T-helper 9 cell (primary cell): ENCODE measurements at regions not wholly inside any gene's neighbourhood (a gene's known extent, or its start where the extent isn't known, plus 50 kb on each side); places are given as distances from the start of the nearest gene placed in this dataset.
A peak's percentile ranks its signal among the peaks of the same experiment; 100 is the strongest.

Experiments
- DNase-seq: peaks from one replicate; pipeline ENCODE4 v3.0.0-alpha.2; 2020

DNA sequence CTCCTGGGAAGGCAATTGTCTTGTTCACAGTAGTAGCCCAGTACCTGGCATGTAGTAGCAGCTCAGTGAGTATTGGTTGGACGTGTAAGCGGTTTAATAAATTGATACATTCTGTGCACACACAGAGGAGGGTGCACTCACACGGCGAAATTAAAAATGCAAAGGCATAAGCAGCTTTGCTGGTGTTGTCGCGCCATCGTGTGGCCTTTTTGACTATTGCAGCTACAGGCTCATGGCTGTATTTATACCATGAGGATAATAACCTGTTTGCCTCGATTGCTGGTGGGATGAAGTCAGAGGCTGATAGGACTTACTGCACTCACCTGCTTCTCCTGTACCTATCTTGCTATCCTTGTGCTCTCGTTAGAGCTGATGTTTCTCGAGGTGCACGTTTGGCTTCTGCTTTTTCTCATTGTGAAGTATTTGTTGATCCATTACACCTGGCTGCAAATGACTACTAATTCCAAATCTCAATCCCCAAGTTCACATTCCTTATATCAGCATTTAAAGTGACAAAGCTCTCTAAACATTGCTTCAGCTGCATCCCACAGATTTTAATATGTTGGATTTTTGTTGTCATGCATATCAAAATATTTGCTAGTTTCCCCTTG lies 61.5 kb downstream of the TBXT start:
- peak; percentile 48 for DNase-seq

DNA sequence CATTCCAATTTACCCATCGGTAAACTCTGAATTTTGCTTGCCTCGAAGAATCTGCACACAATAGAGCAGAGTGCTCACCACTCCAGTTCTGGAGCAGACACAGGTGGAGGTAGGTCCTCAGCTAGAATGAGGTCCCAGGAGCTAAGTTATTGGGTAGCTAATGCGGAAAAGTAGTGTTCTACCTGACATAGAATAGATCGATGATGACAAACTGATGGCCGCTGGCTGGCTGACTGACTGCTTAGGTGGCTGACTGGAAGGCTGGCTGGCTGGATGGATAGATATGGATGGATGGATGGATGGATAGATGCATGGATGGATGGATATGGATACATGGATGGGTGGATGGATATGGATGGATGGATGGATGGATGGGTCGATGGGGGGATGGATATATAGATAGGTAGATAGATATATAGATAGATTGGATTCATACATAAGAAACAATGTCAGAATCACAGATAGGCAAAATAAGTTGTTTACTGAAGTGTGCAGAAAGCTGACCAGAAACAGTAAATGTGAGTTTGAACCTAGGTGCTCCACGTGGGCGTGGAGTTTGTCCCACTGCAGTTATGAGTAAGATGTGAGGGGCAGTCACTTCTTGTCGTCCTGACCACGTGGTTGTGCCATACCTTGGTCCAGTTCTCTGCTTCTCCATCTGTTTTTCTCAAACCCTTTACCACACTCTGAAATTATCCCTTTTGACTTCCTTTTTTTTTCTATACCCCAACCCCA lies 62.1 kb downstream of the TBXT start:
- no peak for DNase-seq

DNA sequence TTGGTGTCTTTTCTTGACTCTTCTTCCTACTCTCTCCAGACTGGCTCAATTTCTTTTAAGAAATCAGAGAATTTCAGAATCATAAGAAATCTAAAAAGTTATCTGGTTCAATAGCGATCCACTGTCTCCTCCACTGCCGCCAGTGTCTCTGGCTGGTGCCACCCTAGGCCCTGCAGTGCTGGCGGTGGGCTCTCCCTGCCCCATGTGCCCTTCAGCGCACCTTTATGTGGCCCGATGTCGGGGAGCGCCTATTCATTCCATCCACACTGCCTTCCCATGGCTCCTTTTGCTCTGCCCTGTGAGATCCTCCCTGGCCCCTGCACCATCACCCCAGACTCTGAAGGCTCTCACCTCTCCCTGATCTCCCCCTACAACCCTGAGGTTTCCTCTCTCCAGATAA lies 62.8 kb downstream of the TBXT start:
- DNase-seq: no peak

DNA sequence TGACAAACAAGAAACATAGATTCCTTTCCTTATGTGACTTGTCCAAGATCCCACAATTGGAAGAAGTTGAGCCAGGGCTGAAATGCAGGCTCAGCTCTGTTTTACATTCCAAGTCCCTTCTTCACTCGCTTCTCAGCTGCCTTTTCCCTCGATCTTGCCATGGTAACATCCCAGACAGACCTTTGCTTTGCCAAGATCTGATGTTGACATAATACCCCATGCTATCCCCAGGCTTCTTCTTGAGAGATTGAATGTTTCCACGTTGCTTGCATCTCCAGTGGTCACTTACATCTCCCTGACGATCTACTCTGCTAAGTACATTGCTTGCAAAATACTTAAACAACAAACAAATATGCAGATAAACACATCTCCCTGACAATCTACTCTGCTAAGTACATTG lies 63.5 kb downstream of the TBXT start:
- DNase-seq: no peak

DNA sequence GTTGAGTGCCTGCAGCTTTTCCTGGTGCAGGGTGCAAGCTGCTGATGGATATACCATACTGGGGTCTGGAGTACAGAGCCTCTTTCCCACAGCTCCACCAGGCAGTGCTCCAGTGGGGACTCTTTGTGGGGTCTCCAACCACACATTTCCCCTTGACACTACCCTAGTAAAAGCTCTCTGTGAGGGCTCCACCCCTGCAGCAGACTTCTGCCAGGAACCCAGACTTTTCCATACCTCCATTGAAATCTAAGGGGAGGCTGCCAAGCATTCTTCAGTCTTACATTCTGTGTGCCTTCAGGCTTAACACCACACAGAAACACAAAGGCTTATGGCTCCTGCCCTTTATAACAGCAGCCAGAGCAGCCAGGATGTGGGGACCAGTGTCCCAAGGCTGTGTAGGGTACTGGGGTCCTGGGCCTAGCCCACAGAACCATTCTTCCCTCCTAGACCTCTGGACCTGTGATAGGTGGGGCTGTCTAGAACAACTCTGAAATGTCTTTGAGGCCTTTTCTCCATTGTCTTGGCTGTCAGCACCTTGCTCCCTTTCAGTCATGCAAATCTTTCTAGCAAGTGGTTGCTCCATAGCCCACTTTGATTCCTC lies 65.7 kb downstream of the TBXT start:
- DNase-seq: no peak

DNA sequence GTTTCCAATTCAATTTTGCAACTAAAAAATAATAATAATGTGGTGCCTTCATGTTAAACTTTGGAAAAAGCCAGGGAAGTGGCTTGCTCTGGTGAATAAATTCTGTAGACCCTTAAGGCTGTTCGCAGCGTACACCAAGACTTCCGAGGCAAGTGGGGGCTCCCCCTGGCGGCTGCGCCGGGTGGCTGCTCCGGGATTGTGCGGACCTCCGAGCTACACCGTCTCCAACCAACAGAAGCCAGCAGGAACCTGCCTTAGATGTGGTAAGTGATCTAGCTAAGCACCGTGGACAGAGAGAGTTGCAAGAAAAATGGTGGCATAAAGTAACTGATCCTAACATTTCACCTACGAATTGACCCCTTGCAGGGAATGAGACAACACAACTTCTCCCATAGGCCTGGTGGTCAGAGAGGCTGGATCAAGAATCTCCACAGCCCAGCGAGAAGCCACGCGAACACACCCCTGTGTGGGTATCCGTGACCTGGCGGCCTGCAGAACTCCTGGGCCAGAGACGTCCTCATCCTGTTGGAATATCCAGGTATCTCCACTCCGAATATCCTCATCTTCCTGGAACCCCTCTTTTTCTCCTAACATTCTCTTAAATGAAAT lies 69.6 kb downstream of the TBXT start:
- DNase-seq: peak; percentile 17

DNA sequence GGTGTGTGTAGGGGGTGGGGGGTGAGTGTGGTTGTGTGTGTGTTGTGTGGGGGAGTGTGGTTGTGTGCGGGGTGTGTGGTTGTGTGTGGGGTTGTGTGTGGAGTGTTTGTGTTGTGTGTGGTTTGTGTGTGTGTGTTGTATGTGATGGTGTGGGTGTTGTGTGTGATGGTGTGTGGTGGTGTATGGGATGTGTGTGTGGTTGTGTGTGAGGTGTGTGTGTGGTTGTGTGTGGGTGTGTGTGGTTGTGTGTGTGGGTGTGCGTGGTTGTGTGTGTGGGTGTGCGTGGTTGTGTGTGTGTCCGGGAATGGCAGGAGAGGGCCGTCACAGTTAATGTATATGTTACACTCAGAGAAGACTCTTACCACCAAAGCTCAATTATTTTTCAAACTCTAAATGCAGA lies 79.8 kb downstream of the TBXT start:
- DNase-seq: no peak

DNA sequence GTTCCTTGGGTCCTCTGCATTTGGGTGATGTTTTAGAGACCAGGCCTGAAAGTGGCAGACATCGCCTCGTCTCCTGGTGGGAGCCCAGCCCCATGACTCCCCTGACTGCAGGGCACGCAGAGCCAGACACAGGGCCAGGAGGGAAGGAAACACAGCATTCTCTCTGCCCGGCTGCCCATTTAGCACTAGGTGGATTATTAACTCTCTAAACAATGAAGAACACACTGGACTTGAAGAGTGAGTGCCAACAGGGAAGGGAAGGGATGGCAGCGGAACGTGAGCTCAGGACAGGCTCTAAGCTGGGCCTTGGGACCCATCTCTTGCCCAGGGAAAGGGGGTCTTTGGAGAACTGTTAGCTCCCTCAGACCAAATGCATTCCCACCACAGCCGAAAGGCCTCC lies 80.4 kb downstream of the TBXT start:
- DNase-seq: no peak

DNA sequence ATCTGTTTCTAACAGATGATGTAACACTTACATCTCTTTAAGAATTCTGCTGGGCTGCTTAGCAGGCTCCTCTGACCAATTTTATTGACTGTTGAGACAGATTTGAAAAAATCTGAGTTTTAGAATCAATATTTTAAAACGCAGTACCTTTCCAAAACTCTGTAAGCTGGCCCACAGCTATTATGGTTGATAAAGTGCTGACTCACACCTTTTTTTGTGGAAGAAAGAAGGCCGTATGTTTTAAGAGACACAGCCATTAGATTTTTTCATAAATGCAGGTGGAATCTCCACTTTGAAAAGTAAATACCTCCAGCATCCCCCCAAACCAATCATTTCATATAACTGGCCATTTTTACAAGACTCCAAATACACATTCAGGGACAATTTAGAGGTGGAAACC lies 82.2 kb downstream of the TBXT start:
- no peak for DNase-seq

DNA sequence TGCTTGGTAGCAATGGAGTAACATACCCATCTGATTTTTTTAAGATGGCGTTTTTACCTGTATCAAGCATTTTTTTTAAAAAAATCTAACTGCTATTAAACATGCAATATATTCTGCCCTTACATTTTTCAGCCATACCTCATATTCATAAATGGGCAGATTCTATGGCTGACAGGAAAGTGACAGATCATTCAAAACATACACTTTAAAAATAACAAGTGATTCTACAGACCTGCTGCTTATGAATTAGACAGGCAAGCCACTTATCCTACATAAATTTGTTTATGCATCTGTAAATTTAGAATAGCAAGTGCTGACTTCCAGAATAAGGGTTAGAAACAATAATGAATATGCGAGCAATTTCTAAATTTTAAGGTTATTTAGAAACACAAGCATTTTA lies 82.7 kb downstream of the TBXT start:
- DNase-seq: no peak

DNA sequence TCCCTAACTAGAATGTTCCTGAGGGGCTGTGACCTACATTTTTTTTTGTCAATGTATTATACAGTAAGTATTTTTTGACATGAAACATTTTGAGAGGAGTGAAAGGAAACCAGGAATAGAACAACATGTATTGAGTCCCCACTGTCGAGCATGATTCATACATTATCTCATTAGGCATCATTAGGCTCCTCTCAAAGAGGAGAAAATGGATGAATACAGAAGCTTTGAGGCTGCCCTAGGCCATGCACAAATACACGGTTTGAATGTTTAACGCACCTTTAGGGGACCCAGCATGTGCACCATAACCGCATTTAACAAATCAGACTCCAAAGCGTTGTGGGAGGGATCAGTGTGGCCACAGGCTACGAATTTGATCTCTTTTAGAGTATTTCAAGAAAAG lies 87.8 kb downstream of the TBXT start:
- DNase-seq: no peak

DNA sequence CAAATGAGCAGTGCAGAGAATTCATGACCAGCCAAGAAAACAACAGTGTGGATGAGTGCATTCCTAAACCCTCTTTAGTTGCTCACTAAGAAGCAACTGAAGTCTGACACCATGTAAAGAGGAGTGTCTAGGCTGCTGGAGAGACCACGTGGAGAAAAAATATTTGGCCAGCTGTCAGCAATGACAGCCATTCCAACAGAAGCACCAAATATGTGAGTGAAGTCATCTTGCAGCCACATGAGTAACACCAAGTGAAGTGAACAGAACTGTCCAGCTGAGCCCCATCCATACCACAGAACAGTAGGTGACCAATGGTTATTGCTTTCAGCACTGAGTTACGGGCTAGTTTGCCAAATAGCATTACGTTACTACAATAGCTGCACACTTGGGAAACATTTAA lies 89.4 kb downstream of the TBXT start:
- no peak for DNase-seq

DNA sequence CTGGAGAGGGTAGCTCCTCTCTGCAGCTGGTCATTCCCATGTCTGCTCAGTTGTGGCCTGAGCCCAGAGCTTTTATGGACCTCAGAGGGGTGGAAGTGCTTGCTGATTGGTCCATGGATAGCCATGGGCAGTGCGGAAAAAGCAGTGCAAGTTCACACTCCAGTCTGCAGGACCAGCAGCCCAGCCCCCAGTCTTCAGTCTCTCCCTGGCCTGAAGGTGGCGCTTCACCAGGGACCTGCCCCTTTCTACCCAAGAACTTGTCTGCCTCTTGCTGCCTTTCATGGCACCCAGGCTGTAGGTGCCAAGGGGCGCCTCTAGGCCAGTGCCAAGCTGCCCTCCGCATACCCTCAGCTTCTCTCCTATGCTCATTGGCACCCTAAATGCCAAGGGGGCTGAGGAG lies 91.0 kb downstream of the TBXT start:
- no peak for DNase-seq

DNA sequence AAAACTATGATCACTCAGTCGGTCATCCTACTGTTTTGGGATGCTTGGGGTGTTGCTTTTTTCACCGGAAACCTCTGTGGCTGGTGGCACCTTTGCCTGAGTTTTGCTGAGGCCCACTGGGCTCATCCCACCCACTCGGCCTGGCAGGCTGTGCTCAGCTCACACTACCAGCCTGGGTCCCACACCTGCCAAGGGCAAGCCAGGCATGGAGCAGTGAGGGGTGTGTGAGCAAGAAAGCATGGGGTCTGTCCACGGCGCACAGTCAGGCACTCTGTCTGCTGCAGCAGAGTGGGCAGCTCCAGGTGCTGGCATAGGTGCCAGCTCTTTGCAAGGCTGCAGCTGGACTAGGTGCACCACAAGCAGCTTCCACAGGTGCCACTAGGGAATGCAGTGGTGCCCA lies 91.7 kb downstream of the TBXT start:
- no peak for DNase-seq

DNA sequence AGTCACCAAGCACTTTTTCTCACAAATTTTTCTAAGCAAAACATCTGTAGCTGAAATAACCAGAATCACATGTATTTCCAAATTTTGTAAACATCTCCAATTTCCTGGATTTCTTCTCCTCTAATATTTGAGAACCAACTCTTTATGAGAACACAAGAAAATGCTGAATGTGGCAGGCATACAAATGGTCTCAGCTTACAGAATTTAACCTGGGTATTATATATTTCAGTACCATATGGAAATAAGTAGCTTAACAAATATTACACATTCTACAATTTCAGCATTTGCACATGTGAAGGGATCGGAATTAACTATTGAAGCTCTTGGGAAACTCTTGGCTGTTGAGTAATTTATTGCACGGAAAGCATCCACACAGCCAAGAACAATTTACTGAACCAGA lies 92.5 kb downstream of the TBXT start:
- DNase-seq: no peak

DNA sequence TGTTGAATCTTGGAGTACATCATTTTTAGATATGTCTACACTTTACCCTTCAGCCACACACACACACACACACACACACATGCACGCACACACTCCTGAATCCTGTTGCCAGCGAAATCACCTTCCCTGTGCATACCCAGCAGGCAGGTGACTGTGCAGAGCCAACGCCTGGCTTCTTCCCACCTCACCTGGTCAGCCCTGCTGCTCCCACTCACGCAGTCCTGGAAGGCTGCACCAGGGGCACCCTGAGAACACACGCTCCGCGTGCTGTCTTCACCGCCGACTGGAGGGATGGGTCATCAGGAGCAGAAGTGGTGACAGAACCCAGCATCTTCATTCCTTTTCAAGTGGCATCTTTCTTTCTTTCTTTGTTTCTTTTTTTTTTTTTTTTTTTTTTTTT lies 94.6 kb downstream of the TBXT start:
- no peak for DNase-seq

DNA sequence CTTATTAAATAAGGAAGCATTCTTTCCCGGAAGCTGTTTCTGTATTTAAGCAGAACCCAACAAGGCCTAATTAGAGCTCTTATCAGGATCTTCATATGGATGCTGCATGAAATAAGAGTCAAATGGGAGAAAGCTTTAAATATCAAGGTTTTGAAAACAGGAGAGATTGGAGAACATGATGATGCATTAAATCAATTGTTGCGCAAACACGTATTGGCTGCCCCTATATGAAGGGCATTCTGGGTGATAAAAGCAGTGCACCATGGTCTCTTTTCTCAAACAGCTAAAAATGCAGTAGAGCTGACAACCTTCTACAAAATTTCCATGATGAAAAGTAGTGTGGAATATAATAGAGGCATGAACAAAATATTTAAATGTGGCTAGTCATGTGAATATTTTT lies 98.9 kb downstream of the TBXT start:
- no peak for DNase-seq

DNA sequence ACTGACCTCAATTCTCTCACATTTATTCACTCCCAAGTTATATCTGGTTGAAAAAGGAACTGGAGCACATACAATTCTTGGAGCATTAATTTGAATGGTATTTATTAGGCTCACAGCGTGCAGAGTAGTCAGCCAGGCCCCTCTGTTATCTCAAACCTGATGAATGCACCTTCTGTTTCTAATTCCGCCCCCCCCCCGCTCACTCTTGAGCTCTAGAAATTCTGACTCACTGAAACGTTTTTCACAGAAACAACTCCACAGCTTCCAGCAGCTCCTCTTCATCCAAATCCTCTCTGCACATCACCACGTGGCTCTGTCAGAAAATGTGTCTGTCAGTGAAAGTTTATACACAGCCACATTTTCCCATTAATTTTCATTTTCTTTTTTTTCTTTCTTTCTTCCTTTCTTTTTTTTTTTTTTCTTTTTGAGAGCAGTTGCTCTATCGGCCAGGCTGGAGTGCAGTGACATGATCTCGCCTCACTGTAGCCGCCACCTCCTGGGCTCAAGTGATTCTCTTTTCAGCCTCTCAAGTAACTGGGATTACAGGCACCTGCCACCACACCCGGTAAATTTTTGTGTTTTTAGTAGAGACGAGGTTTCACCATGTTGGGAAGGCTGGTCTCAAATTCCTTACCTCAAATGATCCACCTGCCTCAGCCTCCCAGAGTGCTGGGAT lies 109.4 kb downstream of the TBXT start:
- no peak for DNase-seq

DNA sequence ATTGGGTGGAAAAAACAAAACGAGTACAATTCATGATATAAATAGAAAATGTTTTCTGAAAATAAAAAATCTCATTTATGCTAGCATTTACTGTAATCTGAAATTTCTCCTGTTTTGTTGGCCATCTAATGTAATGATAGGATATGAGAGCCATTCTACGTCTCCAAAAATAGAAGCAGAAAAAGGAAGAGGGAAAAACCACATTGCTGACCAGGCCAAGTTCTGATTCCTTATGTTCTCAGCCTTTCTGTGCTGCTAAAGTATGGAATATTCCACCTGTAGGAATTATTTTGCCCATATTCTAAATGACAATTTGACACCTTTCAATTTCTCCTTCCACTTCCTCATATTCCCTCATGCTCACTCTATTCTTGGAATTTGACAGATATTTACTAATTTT lies 110.2 kb downstream of the TBXT start:
- DNase-seq: no peak

DNA sequence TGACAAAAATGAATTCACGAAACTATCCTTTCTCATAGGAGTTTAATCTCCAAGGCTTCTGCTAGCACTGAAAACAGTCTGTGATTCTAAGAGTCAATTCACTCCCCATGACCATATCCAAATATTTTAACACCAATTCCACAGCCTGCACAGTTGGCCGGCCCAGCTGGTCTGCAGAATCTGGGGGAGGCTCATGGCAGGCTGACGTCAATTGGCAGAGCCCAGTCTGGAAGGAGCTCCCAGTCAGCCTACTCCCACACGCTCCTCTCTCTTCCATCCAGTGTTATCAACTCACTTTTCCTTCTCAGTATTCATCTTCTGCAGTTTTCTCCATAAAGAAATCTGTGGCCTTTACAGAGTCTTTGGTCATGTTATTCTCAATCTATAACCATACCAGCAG lies 111.0 kb downstream of the TBXT start:
- no peak for DNase-seq

DNA sequence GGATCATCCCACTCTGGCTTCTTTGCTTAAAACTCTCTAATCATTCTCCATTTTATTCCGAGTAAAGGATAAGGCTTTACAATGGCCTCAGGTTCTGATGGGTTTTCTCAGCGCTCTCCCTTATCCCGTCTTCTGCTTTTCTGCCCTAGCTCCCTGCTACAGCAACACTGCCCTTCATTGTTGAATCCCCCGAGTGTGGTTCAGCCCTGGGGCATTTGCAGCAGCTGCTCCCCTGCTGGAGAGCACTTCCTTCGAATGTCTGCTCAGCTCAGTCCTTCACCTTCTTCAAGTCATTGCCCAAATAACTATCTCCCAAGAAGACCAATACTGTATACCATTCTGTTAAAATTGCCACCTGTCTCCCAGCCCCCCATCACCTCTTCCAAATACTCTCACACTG lies 111.8 kb downstream of the TBXT start:
- DNase-seq: no peak

DNA sequence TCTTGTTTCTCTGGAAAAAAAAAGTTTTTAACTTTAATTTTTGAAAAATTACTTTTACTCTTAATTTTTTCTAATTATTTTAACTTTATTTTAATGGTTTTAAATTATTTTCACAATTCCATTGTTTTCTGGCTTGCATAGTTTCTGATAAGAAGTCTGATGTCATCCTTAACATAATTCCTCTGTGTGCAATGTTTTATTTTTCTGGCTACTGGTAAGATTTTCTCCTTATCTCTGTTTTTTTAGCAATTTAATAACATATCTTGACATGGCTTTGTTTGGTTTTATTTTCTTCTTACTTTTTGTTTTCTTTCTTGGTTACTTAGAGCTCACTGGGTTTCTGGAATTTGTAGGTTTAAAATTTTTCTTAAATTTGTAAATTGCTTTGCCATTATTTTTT lies 114.8 kb downstream of the TBXT start:
- DNase-seq: no peak

DNA sequence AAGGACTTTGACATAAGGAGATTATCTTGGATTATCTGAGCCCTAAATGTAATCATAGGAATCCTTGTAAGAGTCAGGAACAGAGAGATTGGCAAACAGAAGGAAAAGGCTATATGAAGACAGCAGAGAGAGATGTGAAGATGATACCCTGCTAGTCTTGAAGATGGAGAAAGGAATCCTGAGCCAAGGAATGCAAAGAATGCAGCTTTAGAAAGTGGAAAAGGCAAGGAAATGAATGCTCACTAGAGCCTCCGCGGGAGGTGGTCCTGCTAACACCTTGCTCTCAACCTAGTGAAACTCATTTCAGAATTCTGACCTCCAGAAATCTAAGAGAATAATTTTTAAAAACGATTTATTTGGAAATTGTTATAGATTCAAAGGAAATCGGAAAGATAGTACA lies 117.1 kb downstream of the TBXT start:
- DNase-seq: no peak

DNA sequence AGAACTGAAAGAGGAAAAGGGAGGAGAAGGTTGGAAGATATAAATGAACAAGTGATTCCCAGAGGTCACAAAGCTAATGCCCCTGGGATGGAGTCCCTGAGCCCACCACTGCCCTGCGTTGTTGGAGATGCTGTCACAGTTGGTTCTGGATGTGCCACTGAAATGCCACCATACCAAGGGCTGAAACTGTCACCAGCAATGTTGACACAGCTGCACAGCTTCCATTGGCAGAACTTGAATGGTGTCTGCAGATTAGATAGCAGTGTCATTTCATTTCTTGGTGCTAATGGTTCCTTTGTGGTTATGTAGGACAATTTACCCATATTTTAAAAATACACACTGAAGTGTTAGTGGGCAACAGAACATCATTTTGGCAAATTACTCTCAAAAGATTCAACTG lies 120.7 kb downstream of the TBXT start:
- DNase-seq: no peak
